T1000 (cell line): ENCODE measurements at regions not wholly inside any gene's neighbourhood (a gene's known extent, or its start where the extent isn't known, plus 50 kb on each side); places are given as distances from the start of the nearest gene placed in this dataset.
"Not testable (repeated sequence)": the region's sequence is repeated elsewhere in the genome, so short reads cannot be mapped to it uniquely, and the experiment has no call there.

ENCODE experiments used
- DNase-seq: peaks from one replicate; lab custom pipeline; 2025; ENCODE audit warnings: mixed read lengths; lab: John Stamatoyannopoulos, UW

GRCh38 chr2:58497168-58497567, 256.0 kb upstream of the FANCL start:
- no peak for DNase-seq

GRCh38 chr2:58495806-58496205, 254.7 kb upstream of the FANCL start:
- no peak for DNase-seq

GRCh38 chr2:58494071-58494501, 253.0 kb upstream of the FANCL start:
- DNase-seq = no peak

GRCh38 chr2:58484629-58485028, 243.5 kb upstream of the FANCL start:
- DNase-seq = no peak

- DNase-seq = no peak
Observed at GRCh38 chr2:58484221-58484620, 243.1 kb upstream of the FANCL start.

GRCh38 chr2:58483307-58483706, 242.2 kb upstream of the FANCL start:
- no peak for DNase-seq

- DNase-seq = no peak
Observed at GRCh38 chr2:58481670-58482069, 240.5 kb upstream of the FANCL start.

- no peak for DNase-seq
Observed at GRCh38 chr2:58480141-58480540, 239.0 kb upstream of the FANCL start.

- no peak for DNase-seq
Observed at GRCh38 chr2:58479535-58480140, 238.5 kb upstream of the FANCL start.

- no peak for DNase-seq
Observed at GRCh38 chr2:58476556-58476955, 235.4 kb upstream of the FANCL start.

GRCh38 chr2:58475756-58476155, 234.6 kb upstream of the FANCL start:
- no peak for DNase-seq

GRCh38 chr2:58473165-58473564, 232.0 kb upstream of the FANCL start:
- no peak for DNase-seq

- no peak for DNase-seq
Observed at GRCh38 chr2:58466804-58467203, 225.7 kb upstream of the FANCL start.

GRCh38 chr2:58466021-58466420, 224.9 kb upstream of the FANCL start:
- not testable (repeated sequence) for DNase-seq

GRCh38 chr2:58460670-58461069, 219.5 kb upstream of the FANCL start:
- no peak for DNase-seq

GRCh38 chr2:58449286-58450010, 208.3 kb upstream of the FANCL start:
- DNase-seq = no peak

GRCh38 chr2:58448845-58449244, 207.7 kb upstream of the FANCL start:
- no peak for DNase-seq

GRCh38 chr2:58448065-58448507, 207.0 kb upstream of the FANCL start:
- DNase-seq = peak; percentile 23

- no peak for DNase-seq
Observed at GRCh38 chr2:58447586-58447985, 206.5 kb upstream of the FANCL start.

GRCh38 chr2:58441643-58442042, 200.5 kb upstream of the FANCL start:
- no peak for DNase-seq

GRCh38 chr2:58436872-58437271, 195.7 kb upstream of the FANCL start:
- DNase-seq = no peak

GRCh38 chr2:58435246-58435645, 194.1 kb upstream of the FANCL start:
- DNase-seq = no peak

GRCh38 chr2:58434692-58435091, 193.6 kb upstream of the FANCL start:
- no peak for DNase-seq
